GM23338 (cell line): ENCODE measurements at regions not wholly inside any gene's neighbourhood (a gene's known extent, or its start where the extent isn't known, plus 50 kb on each side); places are given as distances from the start of the nearest gene placed in this dataset.

Experiments
- ATAC-seq: fragments of 200-7000 bp; cut with Tn5 transposase; 3 replicates; pipeline ENCODE4 v1.9.1; 2020
- DNase-seq: peaks from one replicate; pipeline ENCODE4 v3.0.0-alpha.2; 2015; ENCODE audit warnings: low spot score
- H2AFZ ChIP-seq: fragments of 200-600 bp; sonication (generic); 2 replicates; pipeline ENCODE4 v1.8.0; 2016; ENCODE audit warnings: antibody characterized with exemption, mild to moderate bottlenecking, moderate library complexity
- H3F3A ChIP-seq: fragments of 200-600 bp; sonication (generic); replicated peaks from 2 replicates; pipeline ENCODE4 v1.8.0; 2017; ENCODE audit warnings: antibody characterized with exemption, mixed run types, low read depth
- H3K27ac ChIP-seq: fragments of 200-600 bp; sonication (generic); 2 replicates; pipeline ENCODE4 v1.6.1; 2016; ENCODE audit warnings: low read depth
- H3K27me3 ChIP-seq: fragments of 200-600 bp; sonication (generic); 2 replicates; pipeline ENCODE4 v1.8.0; 2016; ENCODE audit warnings: mild to moderate bottlenecking, mixed run types, moderate library complexity; ENCODE audit not compliant: insufficient read depth
- H3K36me3 ChIP-seq: fragments of 200-600 bp; sonication (generic); 2 replicates; pipeline ENCODE4 v1.8.0; 2016; ENCODE audit warnings: mild to moderate bottlenecking; ENCODE audit not compliant: insufficient read depth
- H3K4me1 ChIP-seq: fragments of 200-600 bp; sonication (generic); 2 replicates; pipeline ENCODE4 v1.8.0; 2016; ENCODE audit warnings: mild to moderate bottlenecking, moderate library complexity; ENCODE audit not compliant: insufficient read depth
- H3K4me2 ChIP-seq: fragments of 200-600 bp; sonication (generic); 2 replicates; pipeline ENCODE4 v1.7.1; 2017; ENCODE audit warnings: mixed run types
- H3K4me3 ChIP-seq: fragments of 200-600 bp; sonication (generic); 2 replicates; pipeline ENCODE4 v1.6.1; 2016; ENCODE audit warnings: mixed run types
- H3K79me2 ChIP-seq: fragments of 200-600 bp; sonication (generic); replicated peaks from 2 replicates; pipeline ENCODE4 v1.8.0; 2017; ENCODE audit warnings: mild to moderate bottlenecking; ENCODE audit not compliant: insufficient read depth
- H3K9me2 ChIP-seq: fragments of 200-600 bp; sonication (generic); 2 replicates; pipeline ENCODE4 v1.8.0; 2017; ENCODE audit not compliant: insufficient read depth
- H4K20me1 ChIP-seq: fragments of 200-600 bp; sonication (generic); replicated peaks from 2 replicates; pipeline ENCODE4 v1.8.0; 2017; ENCODE audit warnings: mild to moderate bottlenecking; ENCODE audit not compliant: insufficient read depth
- H3K27ac Mint-ChIP-seq: 2 replicates; pipeline ENCODE4 v1.8.0; 2020; ENCODE audit warnings: inconsistent platforms, mild to moderate bottlenecking, moderate library complexity, mixed read lengths
- H3K27me3 Mint-ChIP-seq: 3 replicates; pipeline ENCODE4 v1.8.0; 2022; ENCODE audit warnings: low read depth, mild to moderate bottlenecking, moderate library complexity, mixed read lengths, inconsistent platforms; ENCODE audit not compliant: insufficient read depth, poor library complexity
- H3K36me3 Mint-ChIP-seq: 3 replicates; pipeline ENCODE4 v1.8.0; 2021; ENCODE audit warnings: low read depth, mild to moderate bottlenecking, inconsistent platforms, moderate library complexity, mixed read lengths
- H3K4me1 Mint-ChIP-seq: 3 replicates; pipeline ENCODE4 v1.8.0; 2020; ENCODE audit warnings: mild to moderate bottlenecking, inconsistent platforms, mixed read lengths
- H3K4me3 Mint-ChIP-seq: 3 replicates; pipeline ENCODE4 v1.8.0; 2021; ENCODE audit warnings: moderate library complexity, mild to moderate bottlenecking, inconsistent platforms, mixed read lengths
- H3K9me3 Mint-ChIP-seq: 3 replicates; pipeline ENCODE4 v1.8.0; 2020; ENCODE audit warnings: moderate library complexity, mild to moderate bottlenecking, inconsistent platforms, mixed read lengths
- CREB1 ChIP-seq: fragments of 250-450 bp; sonication (Bioruptor Pico); IDR thresholded peaks from 2 replicates; pipeline ENCODE4 v1.5.0; 2020; ENCODE audit warnings: low read depth, mild to moderate bottlenecking, moderate library complexity
- EZH2 ChIP-seq: fragments of 200-600 bp; sonication (generic); IDR thresholded peaks from one replicate; pipeline ENCODE4 v1.8.0; 2017; ENCODE audit warnings: antibody characterized with exemption, mild to moderate bottlenecking, low read depth; ENCODE audit not compliant: unreplicated experiment
- STAT1 ChIP-seq: IDR thresholded peaks from one replicate; pipeline ENCODE4 v1.6.1; 2016; ENCODE audit warnings: antibody characterized with exemption; ENCODE audit not compliant: unreplicated experiment
- ZNF114 ChIP-seq: fragments of 250-450 bp; sonication (Bioruptor Pico); IDR thresholded peaks from 2 replicates; pipeline ENCODE4 v1.5.0; 2020; ENCODE audit warnings: mild to moderate bottlenecking, moderate library complexity
- ZNF331 ChIP-seq: fragments of 250-450 bp; sonication (Bioruptor Pico); IDR thresholded peaks from 2 replicates; pipeline ENCODE4 v1.5.0; 2020; ENCODE audit warnings: low read depth, mild to moderate bottlenecking, moderate library complexity
- TF ChIP-seq, protein P1 (sequence below): IDR thresholded peaks from 2 replicates; pipeline ENCODE4 v1.6.1; 2016; ENCODE audit warnings: antibody characterized with exemption
- TF ChIP-seq, protein P2 (sequence below), 2 experiments: fragments of 200-600 bp in 1 of 2; sonication (generic) in 1 of 2; conservative IDR thresholded peaks; 2 replicates each; pipeline versions ENCODE4 v1.5.1 to v1.6.1; 2016 to 2017; ENCODE audit warnings: antibody characterized with exemption in 2 of 2, low read depth in 2 of 2, mild to moderate bottlenecking in 2 of 2, moderate library complexity in 1 of 2
- TF ChIP-seq, protein P3 (sequence below): fragments of 250-450 bp; sonication (Bioruptor Pico); IDR thresholded peaks from 2 replicates; pipeline ENCODE4 v1.5.0; 2020; ENCODE audit warnings: mild to moderate bottlenecking, moderate library complexity

DNA sequence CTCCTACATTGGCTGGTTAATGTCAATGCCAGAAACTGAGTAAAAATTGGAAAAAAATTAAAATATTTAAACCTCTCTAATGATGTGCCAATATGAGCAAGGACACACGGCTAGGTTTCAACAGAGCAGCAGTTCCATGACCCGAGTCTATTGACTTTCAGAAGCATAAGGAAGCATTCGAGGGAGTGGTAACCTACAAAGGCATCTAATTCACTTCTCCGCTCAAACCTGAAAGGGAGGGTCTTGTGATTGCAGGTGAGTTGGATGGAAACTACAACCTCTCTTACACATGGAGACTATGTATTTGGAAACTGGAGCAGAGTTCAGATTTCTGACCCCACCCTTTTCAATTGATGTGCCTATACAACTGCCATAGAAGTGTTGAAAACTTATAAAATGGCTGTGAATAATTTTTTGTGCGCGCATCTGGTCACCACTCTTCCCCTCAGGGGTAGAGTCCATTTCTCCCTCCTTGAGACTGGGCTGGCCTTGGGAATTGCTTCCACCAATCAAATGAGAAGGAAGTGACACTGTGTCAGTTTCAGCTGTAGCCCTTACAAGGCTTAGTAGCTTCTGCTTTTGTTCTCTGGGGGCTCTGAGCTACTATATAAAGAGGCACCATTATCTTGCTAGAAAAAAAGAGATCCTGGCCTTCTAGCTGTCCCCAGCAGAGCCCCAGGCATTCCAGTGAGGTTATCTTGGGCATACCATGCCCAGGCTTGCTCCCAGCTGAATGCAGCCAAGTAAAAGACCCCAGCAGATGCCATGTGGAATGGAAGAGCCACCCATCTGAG is 278.0 kb downstream of the EPHA4 start (continued):
- TF ChIP-seq STAT1, result no peak
- TF ChIP-seq EZH2, result no peak
- TF ChIP-seq, protein P1, sequence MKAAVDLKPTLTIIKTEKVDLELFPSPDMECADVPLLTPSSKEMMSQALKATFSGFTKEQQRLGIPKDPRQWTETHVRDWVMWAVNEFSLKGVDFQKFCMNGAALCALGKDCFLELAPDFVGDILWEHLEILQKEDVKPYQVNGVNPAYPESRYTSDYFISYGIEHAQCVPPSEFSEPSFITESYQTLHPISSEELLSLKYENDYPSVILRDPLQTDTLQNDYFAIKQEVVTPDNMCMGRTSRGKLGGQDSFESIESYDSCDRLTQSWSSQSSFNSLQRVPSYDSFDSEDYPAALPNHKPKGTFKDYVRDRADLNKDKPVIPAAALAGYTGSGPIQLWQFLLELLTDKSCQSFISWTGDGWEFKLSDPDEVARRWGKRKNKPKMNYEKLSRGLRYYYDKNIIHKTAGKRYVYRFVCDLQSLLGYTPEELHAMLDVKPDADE, result no peak

DNA sequence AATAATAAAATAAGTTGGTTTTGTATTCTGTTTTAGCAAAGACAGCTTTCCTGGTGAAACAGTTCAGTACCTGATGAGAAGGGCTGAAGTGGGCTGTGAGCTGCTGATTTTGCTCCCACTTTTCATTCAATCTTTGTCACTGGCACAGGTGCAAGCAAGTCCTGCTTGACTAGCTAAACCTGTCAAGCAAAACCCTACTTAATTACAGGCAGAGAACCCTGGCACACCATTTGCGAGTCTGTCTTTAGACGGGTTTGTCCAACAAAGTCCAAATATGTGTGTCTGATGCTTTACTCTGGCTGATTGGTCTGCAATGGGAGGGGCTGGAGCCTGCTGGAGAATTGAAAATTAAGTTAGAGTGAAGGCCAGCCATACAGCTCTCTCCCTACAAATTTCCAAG is 267.2 kb downstream of the EPHA4 start:
- no peak overlapping the region for H3K4me2 ChIP-seq
- H3K4me3 ChIP-seq, result no peak overlapping the region
- no peak for ATAC-seq
- no peaks in the 10 kb centered on the region for H3K27me3 Mint-ChIP-seq
- no peak overlapping the region for H3K4me3 Mint-ChIP-seq
- H3K27ac Mint-ChIP-seq, result no peak overlapping the region
- no peak for DNase-seq
- no peak for TF ChIP-seq ZNF331 (CRISPR knock-in tag)
- no peak for TF ChIP-seq ZNF114
- TF ChIP-seq STAT1, result no peak
- no peak for TF ChIP-seq CREB1 (CRISPR knock-in tag)
- TF ChIP-seq, protein P2, sequence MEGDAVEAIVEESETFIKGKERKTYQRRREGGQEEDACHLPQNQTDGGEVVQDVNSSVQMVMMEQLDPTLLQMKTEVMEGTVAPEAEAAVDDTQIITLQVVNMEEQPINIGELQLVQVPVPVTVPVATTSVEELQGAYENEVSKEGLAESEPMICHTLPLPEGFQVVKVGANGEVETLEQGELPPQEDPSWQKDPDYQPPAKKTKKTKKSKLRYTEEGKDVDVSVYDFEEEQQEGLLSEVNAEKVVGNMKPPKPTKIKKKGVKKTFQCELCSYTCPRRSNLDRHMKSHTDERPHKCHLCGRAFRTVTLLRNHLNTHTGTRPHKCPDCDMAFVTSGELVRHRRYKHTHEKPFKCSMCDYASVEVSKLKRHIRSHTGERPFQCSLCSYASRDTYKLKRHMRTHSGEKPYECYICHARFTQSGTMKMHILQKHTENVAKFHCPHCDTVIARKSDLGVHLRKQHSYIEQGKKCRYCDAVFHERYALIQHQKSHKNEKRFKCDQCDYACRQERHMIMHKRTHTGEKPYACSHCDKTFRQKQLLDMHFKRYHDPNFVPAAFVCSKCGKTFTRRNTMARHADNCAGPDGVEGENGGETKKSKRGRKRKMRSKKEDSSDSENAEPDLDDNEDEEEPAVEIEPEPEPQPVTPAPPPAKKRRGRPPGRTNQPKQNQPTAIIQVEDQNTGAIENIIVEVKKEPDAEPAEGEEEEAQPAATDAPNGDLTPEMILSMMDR (conservative IDR thresholded peaks at IDR 0.05; ENCODE audit: low read depth in 2 of 2), result no peak
- TF ChIP-seq EZH2, result no peak
- H2AFZ ChIP-seq, result no peak overlapping the region
- H3K36me3 ChIP-seq, result no peaks in the 10 kb centered on the region
- peaks cover 3% of the 10 kb centered on the region; the same call in 1 of the 3 replicates for H3K4me1 Mint-ChIP-seq
- H4K20me1 ChIP-seq, result no peaks in the 10 kb centered on the region
- H3K27ac ChIP-seq, result no peak overlapping the region
- no peaks in the 10 kb centered on the region for H3K9me2 ChIP-seq
- no peaks in the 10 kb centered on the region for H3K27me3 ChIP-seq
- H3F3A ChIP-seq, result no peaks in the 10 kb centered on the region
- 0 out of 2 replicates have a peak, but pooled peaks cover 4% of the 10 kb centered on the region for H3K4me1 ChIP-seq
- H3K9me3 Mint-ChIP-seq, result no peaks in the 10 kb centered on the region
- no peaks in the 10 kb centered on the region for H3K79me2 ChIP-seq
- no peaks in the 10 kb centered on the region for H3K36me3 Mint-ChIP-seq

DNA sequence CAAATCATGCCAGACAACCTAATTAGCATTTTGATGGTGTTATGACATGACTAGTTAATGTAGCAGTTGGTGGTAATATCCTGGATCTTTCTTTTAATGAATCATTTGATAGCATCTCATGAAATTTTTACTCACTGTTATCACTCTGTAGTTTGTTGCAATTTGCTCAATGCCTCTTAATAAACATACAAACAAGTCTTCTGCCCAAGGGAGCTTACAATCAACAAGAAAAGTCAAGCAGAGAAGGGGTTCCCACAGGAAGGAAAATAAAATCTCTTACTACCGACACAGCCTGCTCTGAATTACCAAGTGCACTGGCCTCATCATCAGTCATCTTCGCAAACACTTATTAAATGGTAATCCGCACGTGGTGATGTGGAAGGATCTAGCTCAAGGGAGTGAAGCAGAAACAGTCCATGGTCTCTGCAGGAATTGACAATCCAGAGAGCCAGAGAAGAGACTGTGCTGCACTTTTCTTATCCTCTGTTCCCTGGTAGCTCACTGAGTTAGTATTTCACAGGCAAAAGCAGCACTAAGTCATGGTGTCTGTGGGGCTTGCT is 263.5 kb downstream of the EPHA4 start:
- Histone ChIP-seq H3K4me3 (no peak overlapping the region), H3K27me3 (no peaks in the 10 kb centered on the region), H3K27ac (no peak overlapping the region), H3K79me2 (no peaks in the 10 kb centered on the region), H3F3A (no peaks in the 10 kb centered on the region), H3K36me3 (no peaks in the 10 kb centered on the region), H3K4me2 (no peak overlapping the region), H3K9me2 (no peaks in the 10 kb centered on the region), H3K4me1 (peaks cover 13% of the 10 kb centered on the region; the same call in 1 of the 2 replicates), H2AFZ (0 out of 2 replicates have a peak overlapping the region, but pooled peaks have one; percentile 34), H4K20me1 (no peaks in the 10 kb centered on the region)
- Mint-ChIP-seq H3K4me1 (peaks cover 16% of the 10 kb centered on the region), H3K27me3 (no peaks in the 10 kb centered on the region), H3K9me3 (no peaks in the 10 kb centered on the region), H3K4me3 (no peak overlapping the region), H3K36me3 (no peaks in the 10 kb centered on the region), H3K27ac (no peak overlapping the region)
- no peak for ATAC-seq
- DNase-seq, result no peak
- TF ChIP-seq, protein P3, sequence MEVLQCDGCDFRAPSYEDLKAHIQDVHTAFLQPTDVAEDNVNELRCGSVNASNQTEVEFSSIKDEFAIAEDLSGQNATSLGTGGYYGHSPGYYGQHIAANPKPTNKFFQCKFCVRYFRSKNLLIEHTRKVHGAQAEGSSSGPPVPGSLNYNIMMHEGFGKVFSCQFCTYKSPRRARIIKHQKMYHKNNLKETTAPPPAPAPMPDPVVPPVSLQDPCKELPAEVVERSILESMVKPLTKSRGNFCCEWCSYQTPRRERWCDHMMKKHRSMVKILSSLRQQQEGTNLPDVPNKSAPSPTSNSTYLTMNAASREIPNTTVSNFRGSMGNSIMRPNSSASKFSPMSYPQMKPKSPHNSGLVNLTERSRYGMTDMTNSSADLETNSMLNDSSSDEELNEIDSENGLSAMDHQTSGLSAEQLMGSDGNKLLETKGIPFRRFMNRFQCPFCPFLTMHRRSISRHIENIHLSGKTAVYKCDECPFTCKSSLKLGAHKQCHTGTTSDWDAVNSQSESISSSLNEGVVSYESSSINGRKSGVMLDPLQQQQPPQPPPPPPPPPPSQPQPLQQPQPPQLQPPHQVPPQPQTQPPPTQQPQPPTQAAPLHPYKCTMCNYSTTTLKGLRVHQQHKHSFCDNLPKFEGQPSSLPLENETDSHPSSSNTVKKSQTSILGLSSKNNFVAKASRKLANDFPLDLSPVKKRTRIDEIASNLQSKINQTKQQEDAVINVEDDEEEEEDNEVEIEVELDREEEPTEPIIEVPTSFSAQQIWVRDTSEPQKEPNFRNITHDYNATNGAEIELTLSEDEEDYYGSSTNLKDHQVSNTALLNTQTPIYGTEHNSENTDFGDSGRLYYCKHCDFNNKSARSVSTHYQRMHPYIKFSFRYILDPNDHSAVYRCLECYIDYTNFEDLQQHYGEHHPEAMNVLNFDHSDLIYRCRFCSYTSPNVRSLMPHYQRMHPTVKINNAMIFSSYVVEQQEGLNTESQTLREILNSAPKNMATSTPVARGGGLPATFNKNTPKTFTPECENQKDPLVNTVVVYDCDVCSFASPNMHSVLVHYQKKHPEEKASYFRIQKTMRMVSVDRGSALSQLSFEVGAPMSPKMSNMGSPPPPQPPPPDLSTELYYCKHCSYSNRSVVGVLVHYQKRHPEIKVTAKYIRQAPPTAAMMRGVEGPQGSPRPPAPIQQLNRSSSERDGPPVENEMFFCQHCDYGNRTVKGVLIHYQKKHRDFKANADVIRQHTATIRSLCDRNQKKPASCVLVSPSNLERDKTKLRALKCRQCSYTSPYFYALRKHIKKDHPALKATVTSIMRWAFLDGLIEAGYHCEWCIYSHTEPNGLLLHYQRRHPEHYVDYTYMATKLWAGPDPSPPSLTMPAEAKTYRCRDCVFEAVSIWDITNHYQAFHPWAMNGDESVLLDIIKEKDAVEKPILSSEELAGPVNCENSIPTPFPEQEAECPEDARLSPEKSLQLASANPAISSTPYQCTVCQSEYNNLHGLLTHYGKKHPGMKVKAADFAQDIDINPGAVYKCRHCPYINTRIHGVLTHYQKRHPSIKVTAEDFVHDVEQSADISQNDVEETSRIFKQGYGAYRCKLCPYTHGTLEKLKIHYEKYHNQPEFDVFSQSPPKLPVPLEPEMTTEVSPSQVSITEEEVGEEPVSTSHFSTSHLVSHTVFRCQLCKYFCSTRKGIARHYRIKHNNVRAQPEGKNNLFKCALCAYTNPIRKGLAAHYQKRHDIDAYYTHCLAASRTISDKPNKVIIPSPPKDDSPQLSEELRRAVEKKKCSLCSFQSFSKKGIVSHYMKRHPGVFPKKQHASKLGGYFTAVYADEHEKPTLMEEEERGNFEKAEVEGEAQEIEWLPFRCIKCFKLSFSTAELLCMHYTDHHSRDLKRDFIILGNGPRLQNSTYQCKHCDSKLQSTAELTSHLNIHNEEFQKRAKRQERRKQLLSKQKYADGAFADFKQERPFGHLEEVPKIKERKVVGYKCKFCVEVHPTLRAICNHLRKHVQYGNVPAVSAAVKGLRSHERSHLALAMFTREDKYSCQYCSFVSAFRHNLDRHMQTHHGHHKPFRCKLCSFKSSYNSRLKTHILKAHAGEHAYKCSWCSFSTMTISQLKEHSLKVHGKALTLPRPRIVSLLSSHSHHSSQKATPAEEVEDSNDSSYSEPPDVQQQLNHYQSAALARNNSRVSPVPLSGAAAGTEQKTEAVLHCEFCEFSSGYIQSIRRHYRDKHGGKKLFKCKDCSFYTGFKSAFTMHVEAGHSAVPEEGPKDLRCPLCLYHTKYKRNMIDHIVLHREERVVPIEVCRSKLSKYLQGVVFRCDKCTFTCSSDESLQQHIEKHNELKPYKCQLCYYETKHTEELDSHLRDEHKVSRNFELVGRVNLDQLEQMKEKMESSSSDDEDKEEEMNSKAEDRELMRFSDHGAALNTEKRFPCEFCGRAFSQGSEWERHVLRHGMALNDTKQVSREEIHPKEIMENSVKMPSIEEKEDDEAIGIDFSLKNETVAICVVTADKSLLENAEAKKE (CRISPR knock-in tag), result no peak
- TF ChIP-seq, protein P1, result no peak
- no peak for TF ChIP-seq STAT1
